Esophagus (tissue), 2 donors: ENCODE measurements at regions not wholly inside any gene's neighbourhood (a gene's known extent, or its start where the extent isn't known, plus 50 kb on each side); places are given as distances from the start of the nearest gene placed in this dataset.

Source experiments
- H3K27ac ChIP-seq, 2 donors: one replicate each; pipeline ENCODE4 v1.5.1; 2013; ENCODE audit warnings: low read depth in 2 of 2, mild to moderate bottlenecking in 2 of 2, inconsistent platforms in 1 of 2, low read length in 1 of 2, moderate library complexity in 1 of 2
- H3K27me3 ChIP-seq, 2 donors: one replicate each; pipeline ENCODE4 v1.6.1; 2013; ENCODE audit warnings: low read length in 2 of 2, control low read depth in 1 of 2, mild to moderate bottlenecking in 1 of 2; ENCODE audit not compliant: insufficient read depth in 2 of 2, control insufficient read depth in 1 of 2
- H3K36me3 ChIP-seq, 2 donors: one replicate each; pipeline ENCODE4 v1.6.1; 2013; ENCODE audit warnings: low read length in 1 of 2; ENCODE audit not compliant: control insufficient read depth in 2 of 2, insufficient read depth in 2 of 2
- H3K4me1 ChIP-seq, 2 donors: one replicate each; pipeline ENCODE4 v1.6.1; 2013; ENCODE audit warnings: low read length in 1 of 2; ENCODE audit not compliant: control insufficient read depth in 2 of 2, insufficient read depth in 2 of 2
- H3K4me3 ChIP-seq, 2 donors: one replicate each; pipeline ENCODE4 v1.5.1; 2013; ENCODE audit warnings: low read length in 2 of 2, mild to moderate bottlenecking in 2 of 2, low read depth in 1 of 2, moderate library complexity in 1 of 2
- H3K9me3 ChIP-seq, 2 donors: one replicate each; pipeline ENCODE4 v1.6.1; 2013; ENCODE audit warnings: mild to moderate bottlenecking in 2 of 2, low read depth in 1 of 2, low read length in 1 of 2, moderate library complexity in 1 of 2; ENCODE audit not compliant: control insufficient read depth in 2 of 2, insufficient read depth in 1 of 2
- WGBS, 2 donors: extraction: QIAGEN DNeasy Blood & Tissue Kit; methylation state at CpG; one replicate each; pipeline ENCODE4 v1.1.7; 2013; 5-methylcytosine and 5-hydroxymethylcytosine counted together
- donor health status: healthy with polysubstance abuse.
- donor health status: Bipolar disorder and iron deficiency.

DNA sequence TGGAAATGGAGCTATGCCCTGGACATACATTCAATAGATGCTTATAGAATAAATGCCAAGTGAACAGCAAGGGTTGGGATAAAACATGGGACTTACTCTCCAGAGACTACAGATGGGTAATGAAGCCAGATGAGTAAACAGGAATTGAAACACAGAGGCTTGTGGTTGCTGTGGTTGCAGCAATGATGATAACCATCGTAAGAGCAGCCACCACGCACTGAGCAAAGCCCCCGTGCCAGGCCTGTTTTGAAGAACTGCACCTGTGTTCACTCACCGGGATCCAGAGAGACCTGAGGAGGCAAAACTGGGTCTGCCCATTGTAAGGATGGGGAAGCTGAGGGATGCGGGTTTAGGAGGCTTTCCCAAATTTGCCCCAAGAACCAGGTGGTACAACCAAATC, 431.1 kb upstream of the CDH4 start:
- WGBS, 2 donors, result 60 to 67% methylated on average over 5 of the region's 5 CpGs
- no peaks in the 10 kb centered on the region for H3K9me3 ChIP-seq
- H3K36me3 ChIP-seq, result no peaks in the 10 kb centered on the region
- no peaks in the 10 kb centered on the region for H3K27me3 ChIP-seq
- no peaks in the 10 kb centered on the region for H3K4me1 ChIP-seq
- no peak overlapping the region for H3K4me3 ChIP-seq
- no peak overlapping the region for H3K27ac ChIP-seq

DNA sequence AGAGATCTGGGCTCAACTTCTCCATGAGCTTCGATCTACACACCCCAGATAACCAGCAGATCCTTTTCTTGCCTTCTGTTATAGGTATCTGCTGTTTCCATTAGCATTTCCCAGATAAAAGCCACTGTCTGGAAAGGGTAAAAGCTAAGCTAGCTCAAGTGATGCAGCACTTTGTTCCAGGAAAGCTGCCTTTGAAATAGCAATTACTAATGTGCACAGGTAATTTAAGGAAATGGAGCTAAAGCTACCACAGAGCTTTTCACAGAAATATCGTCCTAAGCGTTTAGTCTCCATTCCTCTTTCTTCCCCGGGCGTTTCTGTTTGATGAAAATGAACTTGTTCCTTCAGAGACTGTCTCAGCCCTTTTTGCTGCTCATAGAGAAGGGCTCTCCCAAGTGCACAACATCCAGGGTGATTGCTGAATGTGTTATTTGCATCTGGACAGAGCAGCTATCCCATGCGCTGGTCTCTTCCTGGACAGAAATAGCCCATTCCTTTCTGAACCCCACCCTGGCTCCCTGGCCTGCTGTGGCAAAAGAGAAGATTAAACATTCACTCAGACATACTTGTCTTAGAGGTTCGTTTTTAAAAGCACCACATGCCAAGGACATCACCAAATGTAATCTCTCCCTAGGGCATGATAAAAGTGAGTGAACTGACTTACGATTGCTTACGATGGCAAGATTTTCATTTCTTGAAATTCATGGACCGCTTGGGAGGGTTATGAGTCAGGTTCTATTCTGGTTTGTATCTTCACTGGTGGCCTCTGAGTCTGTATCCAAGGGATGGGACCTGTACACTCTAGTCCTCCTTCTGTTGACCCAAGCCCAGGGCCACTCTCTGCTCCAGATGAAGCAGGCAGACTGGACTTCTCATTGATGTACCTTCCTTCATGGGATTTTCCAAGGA, 429.1 kb upstream of the CDH4 start:
- no peaks in the 10 kb centered on the region for H3K36me3 ChIP-seq
- no peak overlapping the region for H3K27ac ChIP-seq
- H3K9me3 ChIP-seq, result no peaks in the 10 kb centered on the region
- no peak overlapping the region for H3K4me3 ChIP-seq
- 67 to 68% methylated on average over 10 of the region's 10 CpGs for WGBS, 2 donors
- no peaks in the 10 kb centered on the region for H3K27me3 ChIP-seq
- no peaks in the 10 kb centered on the region for H3K4me1 ChIP-seq

DNA sequence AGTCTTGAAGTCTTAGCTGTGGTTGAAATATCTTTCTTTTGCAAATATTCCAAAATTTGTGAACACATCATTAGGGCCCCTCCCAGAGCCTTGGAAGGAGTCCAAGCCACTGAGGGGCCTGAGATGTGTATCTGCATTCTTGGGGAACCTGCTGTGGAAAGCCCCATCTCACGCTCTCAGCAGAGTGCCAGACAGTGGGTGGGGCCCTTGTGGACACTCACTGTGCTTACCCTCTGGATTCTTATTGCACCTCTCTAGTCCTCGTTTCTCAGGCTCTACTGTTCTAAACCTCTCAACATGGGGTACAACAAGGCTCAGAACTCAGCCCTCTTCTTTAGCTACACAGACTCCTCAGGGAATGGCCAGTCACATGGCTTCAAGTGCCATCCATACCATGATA, 416.2 kb upstream of the CDH4 start:
- Histone ChIP-seq H3K36me3 (no peaks in the 10 kb centered on the region), H3K27me3 (no peaks in the 10 kb centered on the region), H3K27ac (no peak overlapping the region), H3K4me1 (no peaks in the 10 kb centered on the region), H3K9me3 (peaks cover 0 to 3% of the 10 kb centered on the region in 2 donors), H3K4me3 (no peak overlapping the region)
- 48 to 58% methylated on average over 2 of the region's 2 CpGs for WGBS, 2 donors

DNA sequence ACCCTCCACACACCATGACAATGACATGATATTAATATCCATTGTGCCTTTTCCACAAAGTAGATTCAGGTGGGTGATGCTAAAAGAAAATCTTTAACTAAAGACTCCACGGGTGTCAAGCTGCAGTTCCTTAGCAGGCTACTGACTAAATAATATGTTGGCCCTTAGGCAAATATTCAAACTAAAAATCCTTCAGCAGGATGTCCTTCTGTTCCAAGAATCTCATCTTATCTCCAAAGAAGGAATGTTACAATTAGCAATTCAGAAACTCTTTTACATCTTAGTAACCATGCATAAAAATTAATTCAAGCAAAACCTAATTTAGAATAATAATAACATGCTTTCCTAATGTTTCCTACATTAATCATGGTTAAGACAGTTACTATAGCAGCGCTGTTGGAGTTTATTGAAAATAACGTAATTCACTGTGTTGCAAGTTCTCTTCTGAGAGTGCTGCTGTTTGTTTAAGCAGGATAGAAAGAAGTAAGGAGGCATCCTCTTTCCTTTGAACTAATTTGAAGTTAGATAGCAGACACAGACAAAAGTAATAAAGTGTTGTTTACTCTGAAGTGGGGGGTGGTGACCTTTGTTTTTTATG, 414.8 kb upstream of the CDH4 start:
- Histone ChIP-seq H3K36me3 (no peaks in the 10 kb centered on the region), H3K27me3 (no peaks in the 10 kb centered on the region), H3K27ac (no peak overlapping the region), H3K4me3 (no peak overlapping the region), H3K9me3 (peaks cover 0 to 3% of the 10 kb centered on the region in 2 donors), H3K4me1 (no peaks in the 10 kb centered on the region)
- WGBS, 2 donors, result 34 to 37% methylated on average over 3 of the region's 3 CpGs

DNA sequence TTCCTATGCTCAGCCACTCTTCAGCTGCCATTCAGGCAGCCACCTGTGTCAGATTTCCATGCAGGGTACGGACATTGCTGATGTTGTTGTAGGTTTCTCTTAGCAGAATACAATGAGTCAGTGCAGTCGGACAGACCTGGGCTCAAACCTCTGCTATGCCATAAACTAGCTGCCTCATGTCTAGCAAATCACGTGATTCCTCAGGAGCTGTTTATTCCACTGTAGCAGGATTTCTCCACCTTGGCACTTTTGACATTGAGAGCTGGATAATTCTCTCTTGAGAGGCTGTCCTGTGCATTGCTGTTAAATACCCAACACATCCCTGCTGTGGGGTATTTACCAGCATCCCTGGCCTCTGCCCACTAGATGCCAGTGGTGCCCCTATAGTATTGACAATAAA, 413.8 kb upstream of the CDH4 start:
- Histone ChIP-seq H3K9me3 (peaks cover 0 to 3% of the 10 kb centered on the region in 2 donors), H3K27ac (no peak overlapping the region), H3K4me3 (no peak overlapping the region), H3K36me3 (no peaks in the 10 kb centered on the region), H3K27me3 (no peaks in the 10 kb centered on the region), H3K4me1 (no peaks in the 10 kb centered on the region)
- WGBS, 2 donors, result 71 to 75% methylated on average over 3 of the region's 3 CpGs

DNA sequence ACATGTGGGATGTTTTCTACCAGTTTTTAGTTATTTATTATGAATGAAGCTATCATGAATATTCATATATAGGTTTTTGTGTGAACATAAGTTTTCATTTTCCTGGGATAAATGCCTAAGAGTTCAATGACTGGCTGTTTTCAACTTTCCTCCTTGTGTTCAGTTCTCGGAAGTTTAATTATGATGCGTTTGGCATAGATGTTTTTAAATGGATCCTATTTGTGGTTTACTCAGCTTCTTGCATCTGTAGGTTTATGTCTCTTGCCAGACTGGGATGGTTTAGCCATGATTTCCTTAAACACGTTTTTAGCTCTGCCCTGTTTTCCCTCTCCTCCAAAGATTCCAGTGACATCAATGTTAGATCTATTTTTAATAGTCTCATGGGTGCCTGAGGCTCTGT, 411.1 kb upstream of the CDH4 start:
- 75 to 80% methylated on average over 3 of the region's 3 CpGs for WGBS, 2 donors
- Histone ChIP-seq H3K4me3 (no peak overlapping the region), H3K9me3 (peaks cover 0 to 3% of the 10 kb centered on the region in 2 donors), H3K27me3 (no peaks in the 10 kb centered on the region), H3K27ac (no peak overlapping the region), H3K36me3 (no peaks in the 10 kb centered on the region), H3K4me1 (no peaks in the 10 kb centered on the region)

DNA sequence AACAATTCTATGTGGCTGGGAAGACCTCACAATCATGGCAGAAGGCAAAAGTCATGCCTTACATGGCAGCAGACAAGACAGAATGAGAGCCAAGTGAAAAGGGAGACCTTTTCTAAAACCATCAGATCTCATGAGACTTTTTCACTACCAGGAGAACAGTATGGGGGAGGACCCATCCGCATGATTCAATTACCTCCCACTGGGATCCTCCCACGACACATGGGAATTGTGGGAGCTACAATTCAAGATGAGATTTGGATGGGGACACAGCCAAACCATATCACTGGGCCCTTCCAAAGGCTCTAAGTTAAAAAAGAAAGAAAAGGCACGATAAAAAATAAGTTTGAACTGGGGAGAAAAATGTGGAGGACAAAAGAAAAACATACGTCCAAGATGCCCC, 406.9 kb upstream of the CDH4 start:
- H3K9me3 ChIP-seq, result peaks cover 0 to 2% of the 10 kb centered on the region in 2 donors
- 81 to 83% methylated on average over 4 of the region's 4 CpGs for WGBS, 2 donors

DNA sequence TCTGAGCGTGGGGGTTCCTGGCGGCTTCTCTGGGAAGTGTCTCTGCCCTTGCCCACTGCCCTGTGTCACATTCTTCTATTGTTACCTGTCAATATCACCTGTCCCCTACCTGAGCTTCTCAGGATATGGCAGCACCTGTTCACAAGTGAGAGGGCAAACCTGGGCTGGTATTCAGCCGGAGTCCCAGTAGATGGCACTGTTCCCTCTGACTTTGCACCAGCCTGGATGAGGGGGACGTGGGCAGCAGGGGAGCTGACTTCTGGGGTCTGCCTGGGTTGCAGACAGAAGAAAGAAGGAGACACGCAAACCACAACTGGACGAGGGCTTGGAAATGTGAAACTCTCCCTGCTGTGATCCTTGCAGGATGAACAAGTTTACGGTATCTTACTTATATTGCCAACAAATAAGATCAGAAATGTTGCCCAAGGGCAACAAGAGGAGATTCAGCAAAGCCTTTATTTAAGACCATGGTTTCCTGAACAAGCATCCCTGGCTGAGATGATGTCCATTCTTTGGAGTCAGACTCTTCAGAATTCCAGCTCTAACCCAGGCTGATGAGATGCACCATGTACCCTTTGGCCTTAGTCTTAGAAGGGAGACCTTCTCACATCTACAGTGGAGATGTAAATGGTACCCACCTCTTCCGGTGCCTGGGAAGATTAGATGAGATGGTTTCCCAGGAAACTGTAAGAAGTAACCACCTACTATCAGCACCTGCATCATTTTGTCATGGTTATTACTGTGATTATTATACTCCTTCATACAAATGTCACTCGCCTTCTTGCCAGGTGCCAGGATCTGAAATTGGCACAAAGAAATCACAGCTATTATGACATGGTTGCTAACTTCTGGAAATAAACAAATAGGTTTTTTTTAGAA, 400.0 kb upstream of the CDH4 start:
- 34 to 37% methylated on average over 9 of the region's 9 CpGs for WGBS, 2 donors
- Histone ChIP-seq H3K4me1 (no peaks in the 10 kb centered on the region), H3K27ac (no peak overlapping the region), H3K9me3 (peaks cover 0 to 5% of the 10 kb centered on the region in 2 donors), H3K36me3 (no peaks in the 10 kb centered on the region), H3K27me3 (no peaks in the 10 kb centered on the region), H3K4me3 (no peak overlapping the region)

More for the DNA sequence above, 406.9 kb upstream of the CDH4 start:
- H3K27me3 ChIP-seq, result no peaks in the 10 kb centered on the region
- no peak overlapping the region for H3K27ac ChIP-seq
- H3K4me1 ChIP-seq, result no peaks in the 10 kb centered on the region
- H3K36me3 ChIP-seq, result no peaks in the 10 kb centered on the region
- H3K4me3 ChIP-seq, result no peak overlapping the region

DNA sequence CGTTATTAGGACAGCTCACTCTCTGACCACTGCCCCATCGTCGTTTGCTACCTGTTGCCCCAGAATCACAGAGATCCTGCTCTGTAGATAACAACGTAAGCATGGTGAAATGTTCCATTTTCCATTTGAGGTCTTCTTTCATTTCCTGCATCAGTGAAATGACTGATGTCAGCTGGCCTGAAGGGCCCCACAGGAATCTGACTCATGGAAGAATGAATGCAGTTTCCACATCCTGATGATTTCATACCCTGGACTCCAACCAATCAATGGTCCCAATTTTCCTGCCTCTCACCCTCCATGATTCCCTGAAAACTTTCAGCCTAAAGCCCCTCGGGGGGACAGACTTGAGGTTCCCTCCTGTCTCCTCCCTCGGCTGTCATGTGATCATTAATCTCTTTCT, 394.4 kb upstream of the CDH4 start:
- Histone ChIP-seq H3K27me3 (no peaks in the 10 kb centered on the region), H3K4me1 (no peaks in the 10 kb centered on the region)
- 71% methylated on average over 6 of the region's 6 CpGs for WGBS, 2 donors

More for the DNA sequence above, 394.4 kb upstream of the CDH4 start:
- H3K4me3 ChIP-seq, result no peak overlapping the region
- no peak overlapping the region for H3K27ac ChIP-seq
- no peaks in the 10 kb centered on the region for H3K36me3 ChIP-seq
- peaks cover 0 to 2% of the 10 kb centered on the region in 2 donors for H3K9me3 ChIP-seq
